ENCODE measurements at regions not wholly inside any gene's neighbourhood (a gene's known extent, or its start where the extent isn't known, plus 50 kb on each side); places are given as distances from the start of the nearest gene placed in this dataset.
"Not testable (repeated sequence)": the region's sequence is repeated elsewhere in the genome, so short reads cannot be mapped to it uniquely, and the experiment has no call there.

DNA sequence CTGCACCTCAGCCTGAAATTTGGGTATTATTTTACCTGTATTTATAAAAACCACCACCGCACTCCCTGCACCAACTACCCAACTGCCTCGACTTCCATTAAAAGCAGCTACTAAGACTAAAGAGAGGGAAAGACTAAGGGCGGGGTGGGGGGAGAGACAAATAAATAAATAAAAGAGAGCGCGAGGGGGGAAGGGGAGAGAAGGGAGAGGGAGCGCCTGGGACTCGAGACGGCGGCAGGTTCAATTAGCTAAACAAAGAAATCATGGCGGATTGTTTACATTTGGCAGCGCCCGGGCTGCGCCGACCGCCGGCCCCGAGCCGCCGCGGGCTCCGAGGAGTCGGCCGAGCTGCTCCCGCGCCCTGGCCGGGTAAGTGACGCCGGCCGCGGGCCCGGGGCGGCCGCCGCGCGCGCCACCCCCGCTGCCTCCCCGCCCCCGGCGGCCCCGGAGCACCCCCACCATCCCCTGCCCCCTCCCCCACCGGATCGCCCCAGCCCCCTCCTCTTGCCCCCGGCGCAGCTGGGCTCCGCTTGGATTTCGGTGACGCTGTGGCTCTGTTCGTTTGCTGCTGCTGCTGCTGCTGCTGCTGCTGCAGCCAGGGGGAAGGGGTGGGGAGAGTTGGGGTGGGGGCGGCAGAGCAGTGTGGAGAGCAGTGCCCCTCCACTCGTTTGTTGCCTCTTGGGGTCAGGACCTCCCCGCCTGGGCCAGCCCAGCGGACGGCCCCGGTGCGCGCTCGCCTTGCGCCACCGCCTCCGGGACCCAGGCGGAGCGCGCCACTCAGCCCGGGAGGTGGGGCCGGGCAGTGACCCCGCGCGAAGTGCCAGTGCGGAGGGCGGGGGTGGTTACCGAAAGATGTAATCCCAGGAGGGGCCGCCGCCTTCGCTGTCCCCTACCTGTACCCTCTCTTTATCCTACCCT, 187.2 kb upstream of the FANCL start:
- Mint-ChIP-seq H3K4me1 (ENCODE audit: low read depth in 2 of 2) (peaks cover 0 to 2% of the 10 kb centered on the region in 2 donors), H3K9me3 (no peaks in the 10 kb centered on the region), H3K27me3 (peaks cover 21 to 42% of the 10 kb centered on the region in 2 donors), H3K36me3 (no peaks in the 10 kb centered on the region), H3K4me3 (peak overlapping the region; percentile 12), H3K27ac (no peak overlapping the region)
- DNase-seq (ENCODE audit: low spot score) (no peak), ATAC-seq (peak in 1 of 2 donors; percentile 56)

- peak overlapping the region; percentile 12 for H3K4me3 Mint-ChIP-seq
- ATAC-seq = no peak
Measured at GRCh38 chr2:58427572-58428095, 186.5 kb upstream of the FANCL start.

GRCh38 chr2:58425368-58425767, 184.2 kb upstream of the FANCL start:
- Mint-ChIP-seq H3K4me1 (ENCODE audit: low read depth in 2 of 2) (peaks cover 0 to 2% of the 10 kb centered on the region in 2 donors), H3K27ac (no peak overlapping the region), H3K36me3 (no peaks in the 10 kb centered on the region), H3K27me3 (peaks cover 23 to 37% of the 10 kb centered on the region in 2 donors), H3K4me3 (no peak overlapping the region), H3K9me3 (no peaks in the 10 kb centered on the region)
- no peak for DNase-seq (ENCODE audit: low spot score)
- ATAC-seq = no peak

More at GRCh38 chr2:58427572-58428095, 186.5 kb upstream of the FANCL start:
- Mint-ChIP-seq H3K4me1 (ENCODE audit: low read depth in 2 of 2) (peaks cover 0 to 2% of the 10 kb centered on the region in 2 donors), H3K27ac (no peak overlapping the region), H3K36me3 (no peaks in the 10 kb centered on the region), H3K9me3 (no peaks in the 10 kb centered on the region), H3K27me3 (peaks cover 21 to 42% of the 10 kb centered on the region in 2 donors)
- DNase-seq (ENCODE audit: low spot score) = no peak

- H3K4me1 Mint-ChIP-seq (ENCODE audit: low read depth in 2 of 2) = no peaks in the 10 kb centered on the region
- DNase-seq (ENCODE audit: low spot score) = no peak
Measured at GRCh38 chr2:58419983-58420382, 178.9 kb upstream of the FANCL start.

GRCh38 chr2:58416696-58417095, 175.6 kb upstream of the FANCL start:
- Mint-ChIP-seq H3K27me3 (peaks cover 0 to 2% of the 10 kb centered on the region in 2 donors), H3K4me1 (ENCODE audit: low read depth in 2 of 2) (no peaks in the 10 kb centered on the region), H3K36me3 (no peaks in the 10 kb centered on the region), H3K4me3 (no peak overlapping the region), H3K9me3 (peaks cover 4% of the 10 kb centered on the region), H3K27ac (no peak overlapping the region)
- DNase-seq (ENCODE audit: low spot score) = no peak
- no peak for ATAC-seq

More at GRCh38 chr2:58419983-58420382, 178.9 kb upstream of the FANCL start:
- Mint-ChIP-seq H3K9me3 (peaks cover 4% of the 10 kb centered on the region), H3K36me3 (no peaks in the 10 kb centered on the region), H3K27me3 (peaks cover 0 to 2% of the 10 kb centered on the region in 2 donors), H3K27ac (no peak overlapping the region), H3K4me3 (no peak overlapping the region)
- no peak for ATAC-seq

DNA sequence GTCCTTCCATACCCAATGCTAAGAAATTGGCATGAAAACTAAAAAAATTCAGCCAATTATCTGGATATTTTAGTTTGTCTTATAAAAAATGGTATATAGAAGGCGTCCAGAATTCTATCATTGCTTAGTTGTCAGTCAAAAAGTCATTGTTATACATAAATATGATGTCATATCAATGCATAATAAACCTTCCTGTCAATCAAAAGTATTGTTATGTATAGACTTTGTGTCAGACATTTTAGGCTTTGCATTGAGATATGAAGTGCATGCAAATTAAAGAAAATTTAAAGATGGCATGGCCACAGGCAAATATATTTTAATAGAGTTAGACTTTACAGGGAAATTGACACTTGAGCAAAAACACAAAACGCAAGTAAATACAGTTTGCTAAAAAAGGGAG, 173.4 kb upstream of the FANCL start:
- Mint-ChIP-seq H3K27ac (no peak overlapping the region), H3K4me3 (no peak overlapping the region), H3K27me3 (no peaks in the 10 kb centered on the region), H3K9me3 (peaks cover 4% of the 10 kb centered on the region), H3K36me3 (no peaks in the 10 kb centered on the region), H3K4me1 (ENCODE audit: low read depth in 2 of 2) (no peaks in the 10 kb centered on the region)
- no peak for ATAC-seq
- DNase-seq (ENCODE audit: low spot score) = no peak

DNA sequence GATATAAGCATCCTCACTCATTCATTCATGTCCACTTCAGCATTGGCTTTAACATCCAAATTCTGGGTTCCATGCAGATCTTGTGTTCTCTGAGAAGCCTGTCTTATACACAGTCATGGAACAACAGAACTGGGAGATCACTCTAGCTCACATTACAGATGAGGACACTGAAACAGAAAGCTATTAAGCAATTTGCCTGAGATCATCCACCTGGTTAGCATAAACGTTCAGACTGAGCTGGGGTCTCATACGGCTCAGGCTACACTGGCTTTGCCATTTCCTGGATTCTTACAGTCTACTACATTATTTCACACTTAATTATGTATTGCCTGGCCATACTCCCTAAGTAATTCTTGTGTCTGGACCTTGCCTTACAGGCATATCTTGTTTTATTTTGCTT, 169.4 kb upstream of the FANCL start:
- Mint-ChIP-seq H3K4me1 (ENCODE audit: low read depth in 2 of 2) (no peaks in the 10 kb centered on the region), H3K36me3 (no peaks in the 10 kb centered on the region), H3K9me3 (no peaks in the 10 kb centered on the region), H3K27ac (no peak overlapping the region), H3K27me3 (no peaks in the 10 kb centered on the region), H3K4me3 (no peak overlapping the region)
- DNase-seq (ENCODE audit: low spot score) = no peak
- ATAC-seq = no peak

DNA sequence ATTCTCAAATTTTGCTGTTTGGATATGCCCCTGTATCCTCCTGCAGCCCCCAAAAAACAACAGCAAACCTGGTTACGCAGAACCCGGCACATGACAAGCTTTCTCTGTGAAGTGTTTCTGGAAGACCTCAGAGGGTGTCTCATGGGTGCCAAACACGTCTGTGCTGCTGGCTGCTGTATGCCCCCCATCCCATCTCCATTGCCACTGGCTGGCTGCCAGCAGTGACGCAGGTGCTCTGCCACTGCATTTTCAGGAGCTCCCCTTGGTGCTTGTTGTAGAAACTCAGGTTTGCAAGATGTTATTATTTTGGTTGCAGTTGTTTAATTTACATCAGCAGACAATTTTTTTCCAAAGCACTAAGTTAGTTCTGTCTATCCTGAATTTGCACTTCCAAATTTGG, 166.4 kb upstream of the FANCL start:
- ATAC-seq = no peak

GRCh38 chr2:58405341-58405740, 164.2 kb upstream of the FANCL start:
- DNase-seq (ENCODE audit: low spot score) (no peak), ATAC-seq (no peak)
- Mint-ChIP-seq H3K36me3 (no peaks in the 10 kb centered on the region), H3K27me3 (peaks cover 0 to 2% of the 10 kb centered on the region in 2 donors), H3K27ac (no peak overlapping the region), H3K4me1 (ENCODE audit: low read depth in 2 of 2) (no peaks in the 10 kb centered on the region), H3K9me3 (peaks cover 3% of the 10 kb centered on the region), H3K4me3 (no peak overlapping the region)

More for the DNA sequence above, 166.4 kb upstream of the FANCL start:
- Mint-ChIP-seq H3K36me3 (no peaks in the 10 kb centered on the region), H3K9me3 (peaks cover 3% of the 10 kb centered on the region), H3K4me1 (ENCODE audit: low read depth in 2 of 2) (no peaks in the 10 kb centered on the region), H3K4me3 (no peak overlapping the region), H3K27ac (no peak overlapping the region), H3K27me3 (peaks cover 0 to 2% of the 10 kb centered on the region in 2 donors)
- no peak for DNase-seq (ENCODE audit: low spot score)

- Mint-ChIP-seq H3K27me3 (peaks cover 0 to 2% of the 10 kb centered on the region in 2 donors), H3K27ac (no peak overlapping the region), H3K4me1 (ENCODE audit: low read depth in 2 of 2) (no peaks in the 10 kb centered on the region), H3K36me3 (no peaks in the 10 kb centered on the region), H3K4me3 (no peak overlapping the region), H3K9me3 (peaks cover 3% of the 10 kb centered on the region)
- ATAC-seq = no peak
- no peak for DNase-seq (ENCODE audit: low spot score)
Measured at GRCh38 chr2:58401936-58402335, 160.8 kb upstream of the FANCL start.

DNA sequence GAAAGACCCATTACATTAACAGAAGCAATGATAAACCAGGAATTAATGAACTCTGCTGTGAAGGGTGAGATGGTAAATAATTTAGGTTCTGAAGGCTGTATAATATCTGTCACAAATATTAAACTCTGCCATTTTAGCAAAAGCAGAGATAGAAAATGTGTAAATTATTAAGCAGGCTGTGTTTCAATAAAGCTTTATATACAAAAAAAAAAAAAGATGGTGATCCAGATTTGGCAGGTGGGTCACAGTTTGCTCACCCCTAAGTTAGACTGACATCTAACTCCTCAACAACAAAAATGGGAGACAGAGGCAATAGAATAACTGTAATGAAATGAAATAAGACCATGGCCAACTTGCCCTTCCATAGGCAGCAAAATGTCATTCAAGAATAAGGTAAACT, 157.3 kb upstream of the FANCL start:
- DNase-seq (ENCODE audit: low spot score) = no peak
- Mint-ChIP-seq H3K9me3 (peaks cover 5% of the 10 kb centered on the region), H3K4me3 (no peak overlapping the region), H3K27ac (no peak overlapping the region), H3K4me1 (ENCODE audit: low read depth in 2 of 2) (no peaks in the 10 kb centered on the region), H3K36me3 (no peaks in the 10 kb centered on the region), H3K27me3 (peaks cover 0 to 2% of the 10 kb centered on the region in 2 donors)
- ATAC-seq = no peak

- H3K4me1 Mint-ChIP-seq (ENCODE audit: low read depth in 2 of 2) = no peaks in the 10 kb centered on the region
- H3K9me3 Mint-ChIP-seq = no peaks in the 10 kb centered on the region
- no peak for DNase-seq (ENCODE audit: low spot score)
- no peak overlapping the region for H3K27ac Mint-ChIP-seq
- no peak overlapping the region for H3K4me3 Mint-ChIP-seq
- no peaks in the 10 kb centered on the region for H3K27me3 Mint-ChIP-seq
- no peaks in the 10 kb centered on the region for H3K36me3 Mint-ChIP-seq
- no peak for ATAC-seq
Measured at GRCh38 chr2:58387701-58388100, 146.6 kb upstream of the FANCL start.

- H3K36me3 Mint-ChIP-seq; H3K27ac Mint-ChIP-seq; H3K9me3 Mint-ChIP-seq; ATAC-seq; DNase-seq (ENCODE audit: low spot score); H3K4me3 Mint-ChIP-seq; H3K4me1 Mint-ChIP-seq (ENCODE audit: low read depth in 2 of 2); H3K27me3 Mint-ChIP-seq: not testable (repeated sequence)
Measured at GRCh38 chr2:58386904-58387303, 145.8 kb upstream of the FANCL start.

DNA sequence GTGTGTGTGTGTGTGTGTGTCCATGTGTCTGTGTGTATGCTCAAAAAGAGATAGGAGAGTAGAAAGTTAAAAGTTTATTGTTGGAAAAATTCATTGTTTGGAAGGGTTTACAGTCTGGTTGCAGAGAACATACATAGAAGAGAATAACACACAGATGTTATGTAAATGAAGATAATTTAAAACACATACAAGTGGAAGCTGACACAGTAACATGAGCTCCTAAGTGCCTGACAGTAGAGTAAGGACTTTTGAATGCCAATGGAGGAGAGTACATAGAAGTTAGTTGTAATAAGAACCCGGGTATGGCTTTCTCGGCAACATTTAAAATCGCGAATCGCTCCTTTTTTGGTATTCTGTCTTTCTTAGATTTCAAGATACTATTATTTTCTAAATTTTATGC, 137.0 kb upstream of the FANCL start:
- Mint-ChIP-seq H3K27me3 (peaks cover 0 to 6% of the 10 kb centered on the region in 2 donors), H3K4me3 (no peak overlapping the region), H3K27ac (no peak overlapping the region), H3K36me3 (no peaks in the 10 kb centered on the region), H3K9me3 (peaks cover 11% of the 10 kb centered on the region), H3K4me1 (ENCODE audit: low read depth in 2 of 2) (no peaks in the 10 kb centered on the region)
- DNase-seq (ENCODE audit: low spot score) = no peak
- ATAC-seq = no peak

Measured in natural killer cell treated with Interleukin-12 subunit alpha and Interleukin-12 subunit beta and Interleukin-15 and Interleukin-18, amount 100 ng/mL, for 72 hours (primary cell).